ENCODE measurements at regions not wholly inside any gene's neighbourhood (a gene's known extent, or its start where the extent isn't known, plus 50 kb on each side); places are given as distances from the start of the nearest gene placed in this dataset.

DNA sequence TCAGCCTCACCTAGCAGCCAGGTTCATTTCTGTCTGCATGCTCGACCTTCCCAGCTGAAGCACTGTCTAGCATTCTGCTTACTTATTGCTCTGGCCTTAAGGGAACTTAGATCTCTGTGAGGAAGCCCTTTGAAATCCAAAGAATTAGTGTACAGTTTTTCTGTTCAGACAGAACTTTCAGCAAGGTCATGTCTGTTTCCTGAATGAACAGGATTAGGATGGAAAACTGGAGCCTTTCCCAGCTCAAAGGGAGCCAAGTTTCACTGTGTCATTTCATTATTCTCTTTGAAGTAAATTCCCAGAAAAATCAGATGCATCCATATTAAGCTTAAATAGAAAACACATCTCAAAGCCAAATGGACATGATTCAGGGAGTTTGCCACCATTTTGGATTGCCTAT lies 457.3 kb upstream of the KCNMB2 start:
- POLR2A ChIA-PET: interaction anchor here (0.6 to 1.4 kb wide), 2 partner anchors 91 to 881 kb away, joined by 3 to 4 read pairs; no protein-coding TSS in a partner anchor
- H3K27ac ChIP-seq (ENCODE audit: insufficient read depth, low read depth, low read length): peak overlapping the region; percentile 81
- dilution Hi-C loops (cut with MboI; ENCODE audit: extremely low pct_ligation_motif_present, low sequenced_read_pairs): no loop called here
- CTCF ChIA-PET: interaction anchor here (0.9 to 1.6 kb wide), 12 partner anchors 10 to 1028 kb away, joined by 3 to 9 read pairs (median 3); no protein-coding TSS in a partner anchor
- no peaks in the 10 kb centered on the region for H3K79me2 ChIP-seq (ENCODE audit: control insufficient read depth, insufficient read depth, low read length)
- intact Hi-C loops (cut with micrococcal nuclease): loop anchor here (1.0 to 10.0 kb wide), 7 partner anchors 80 to 884 kb away; partner anchors contain the start of gene TBL1XR1
- no peak for TF ChIP-seq MYC (IDR thresholded peaks at IDR 0.05; ENCODE audit: low read depth, low read length)
- TF ChIP-seq GATA2 (IDR thresholded peaks at IDR 0.05; ENCODE audit: insufficient read depth, insufficient read length, low read depth, low read length): peak; percentile 33
- peak; percentile 38 for TF ChIP-seq JUN (IDR thresholded peaks at IDR 0.05; ENCODE audit: borderline replicate concordance, insufficient read depth, insufficient read length, low read depth)
- H4K20me1 ChIP-seq (replicated peaks; ENCODE audit: control insufficient read depth, extremely low read depth, insufficient read depth, low read length): no peaks in the 10 kb centered on the region
- H3K4me1 ChIP-seq (ENCODE audit: control insufficient read depth, extremely low read depth, insufficient read depth, low read length): peaks cover 26% of the 10 kb centered on the region
- H3K27me3 ChIP-seq (ENCODE audit: control insufficient read depth in 2 of 2, insufficient read depth in 2 of 2, low read length in 2 of 2): no peaks in the 10 kb centered on the region
- H3K4me2 ChIP-seq (ENCODE audit: insufficient read depth, low read length): peak overlapping the region; percentile 4
- H3K36me3 ChIP-seq (ENCODE audit: control insufficient read depth in 2 of 2, extremely low read depth in 1 of 2, insufficient read depth in 2 of 2, low read length in 2 of 2): no peaks in the 10 kb centered on the region
- no peaks in the 10 kb centered on the region for H3K9me3 ChIP-seq (replicated peaks; ENCODE audit: control insufficient read depth, insufficient read depth, low read length)
- H2AFZ ChIP-seq (ENCODE audit: low read depth, low read length): peak overlapping the region; percentile 3
- peak overlapping the region; percentile 37 for H3K9ac ChIP-seq (replicated peaks; ENCODE audit: extremely low read depth, insufficient read depth, low read length)
- H3K4me3 ChIP-seq (replicated peaks in 1 of 3; ENCODE audit: insufficient read depth in 1 of 3, low read depth in 1 of 3, low read length in 3 of 3): no peak overlapping the region
- BruUV-seq (replicated peaks): no TSS peak
- H3K9me1 ChIP-seq (replicated peaks; ENCODE audit: control insufficient read depth, extremely low read depth, insufficient read depth, low read length): no peaks in the 10 kb centered on the region
- peak; percentile 75 for FAIRE-seq
- peak; percentile 99 for DNase-seq (ENCODE audit: low read depth, low spot score)

DNA sequence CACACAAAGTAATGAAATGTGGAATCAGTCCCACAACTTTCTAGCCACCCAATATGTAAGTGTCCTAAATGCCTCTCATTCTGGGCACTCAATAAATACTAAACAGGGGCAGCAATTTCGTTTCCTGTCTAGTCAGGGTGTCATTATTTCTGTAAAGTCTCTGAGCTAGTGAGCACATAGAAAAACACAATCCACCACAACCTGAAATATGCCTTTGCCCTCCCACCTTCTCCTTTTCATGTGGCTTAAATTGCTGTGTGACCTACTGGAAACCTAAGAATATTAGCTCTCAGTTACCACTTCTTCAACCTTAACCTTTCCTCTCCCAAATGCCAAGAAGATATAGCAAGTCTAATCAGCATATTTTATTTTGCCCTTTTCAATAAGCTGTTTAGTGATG lies 456.3 kb upstream of the KCNMB2 start:
- no TSS peak for BruUV-seq (replicated peaks)
- no peak overlapping the region for H3K4me3 ChIP-seq (replicated peaks in 1 of 3; ENCODE audit: insufficient read depth in 1 of 3, low read depth in 1 of 3, low read length in 3 of 3)
- dilution Hi-C loops (cut with MboI; ENCODE audit: extremely low pct_ligation_motif_present, low sequenced_read_pairs): no loop called here

More for the DNA sequence above, 456.3 kb upstream of the KCNMB2 start:
- H3K79me2 ChIP-seq (ENCODE audit: control insufficient read depth, insufficient read depth, low read length): no peaks in the 10 kb centered on the region
- no peaks in the 10 kb centered on the region for H3K9me1 ChIP-seq (replicated peaks; ENCODE audit: control insufficient read depth, extremely low read depth, insufficient read depth, low read length)
- intact Hi-C loops (cut with micrococcal nuclease): loop anchor here (1.0 to 10.0 kb wide), 9 partner anchors 79 to 885 kb away; partner anchors contain the start of gene TBL1XR1
- TF ChIP-seq, protein P1, sequence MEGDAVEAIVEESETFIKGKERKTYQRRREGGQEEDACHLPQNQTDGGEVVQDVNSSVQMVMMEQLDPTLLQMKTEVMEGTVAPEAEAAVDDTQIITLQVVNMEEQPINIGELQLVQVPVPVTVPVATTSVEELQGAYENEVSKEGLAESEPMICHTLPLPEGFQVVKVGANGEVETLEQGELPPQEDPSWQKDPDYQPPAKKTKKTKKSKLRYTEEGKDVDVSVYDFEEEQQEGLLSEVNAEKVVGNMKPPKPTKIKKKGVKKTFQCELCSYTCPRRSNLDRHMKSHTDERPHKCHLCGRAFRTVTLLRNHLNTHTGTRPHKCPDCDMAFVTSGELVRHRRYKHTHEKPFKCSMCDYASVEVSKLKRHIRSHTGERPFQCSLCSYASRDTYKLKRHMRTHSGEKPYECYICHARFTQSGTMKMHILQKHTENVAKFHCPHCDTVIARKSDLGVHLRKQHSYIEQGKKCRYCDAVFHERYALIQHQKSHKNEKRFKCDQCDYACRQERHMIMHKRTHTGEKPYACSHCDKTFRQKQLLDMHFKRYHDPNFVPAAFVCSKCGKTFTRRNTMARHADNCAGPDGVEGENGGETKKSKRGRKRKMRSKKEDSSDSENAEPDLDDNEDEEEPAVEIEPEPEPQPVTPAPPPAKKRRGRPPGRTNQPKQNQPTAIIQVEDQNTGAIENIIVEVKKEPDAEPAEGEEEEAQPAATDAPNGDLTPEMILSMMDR (IDR thresholded peaks at IDR 0.05; ENCODE audit: extremely low read depth in 1 of 2, insufficient read depth in 1 of 2, low read depth in 1 of 2, low read length in 2 of 2): no peak
- TF ChIP-seq POLR2AphosphoS5 (IDR thresholded peaks at IDR 0.05; ENCODE audit: insufficient read depth, low read depth, low read length) (no peak), JUN (IDR thresholded peaks at IDR 0.05; ENCODE audit: borderline replicate concordance, insufficient read depth, insufficient read length, low read depth) (no peak), POLR2A (IDR thresholded peaks at IDR 0.05; ENCODE audit: low read depth, low read length) (no peak), FOS (IDR thresholded peaks at IDR 0.05; ENCODE audit: borderline replicate concordance, insufficient read depth, low read length) (no peak), EZH2 (IDR thresholded peaks at IDR 0.05; ENCODE audit: borderline replicate concordance, low read depth, low read length, severe bottlenecking) (no peak), GATA2 (IDR thresholded peaks at IDR 0.05; ENCODE audit: insufficient read depth, insufficient read length, low read depth, low read length) (no peak), MYC (IDR thresholded peaks at IDR 0.05; ENCODE audit: low read depth, low read length) (no peak)
- TF ChIP-seq, protein P2, sequence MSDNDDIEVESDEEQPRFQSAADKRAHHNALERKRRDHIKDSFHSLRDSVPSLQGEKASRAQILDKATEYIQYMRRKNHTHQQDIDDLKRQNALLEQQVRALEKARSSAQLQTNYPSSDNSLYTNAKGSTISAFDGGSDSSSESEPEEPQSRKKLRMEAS (IDR thresholded peaks at IDR 0.05; ENCODE audit: insufficient read depth, insufficient read length): no peak
- no peak overlapping the region for H2AFZ ChIP-seq (ENCODE audit: low read depth, low read length)
- peaks cover 36% of the 10 kb centered on the region for H3K4me1 ChIP-seq (ENCODE audit: control insufficient read depth, extremely low read depth, insufficient read depth, low read length)
- DNase-seq (ENCODE audit: low read depth, low spot score) (peak; percentile 45), FAIRE-seq (no peak)
- H3K9ac ChIP-seq (replicated peaks; ENCODE audit: extremely low read depth, insufficient read depth, low read length): no peak overlapping the region
- no peaks in the 10 kb centered on the region for H3K36me3 ChIP-seq (ENCODE audit: control insufficient read depth in 2 of 2, extremely low read depth in 1 of 2, insufficient read depth in 2 of 2, low read length in 2 of 2)
- no peak overlapping the region for H3K4me2 ChIP-seq (ENCODE audit: insufficient read depth, low read length)
- POLR2A ChIA-PET: no interaction called here
- no peaks in the 10 kb centered on the region for H4K20me1 ChIP-seq (replicated peaks; ENCODE audit: control insufficient read depth, extremely low read depth, insufficient read depth, low read length)
- H3K9me3 ChIP-seq (replicated peaks; ENCODE audit: control insufficient read depth, insufficient read depth, low read length): no peaks in the 10 kb centered on the region
- CTCF ChIA-PET: interaction anchor here (1.1 kb wide), 1 partner anchor 12 kb away, joined by 3 read pairs; no protein-coding TSS in a partner anchor
- no peaks in the 10 kb centered on the region for H3K27me3 ChIP-seq (ENCODE audit: control insufficient read depth in 2 of 2, insufficient read depth in 2 of 2, low read length in 2 of 2)
- H3K27ac ChIP-seq (ENCODE audit: insufficient read depth, low read depth, low read length): no peak overlapping the region
